Stimulated activated naive CD4-positive, alpha-beta T cell treated with Interleukin-2 at 50 U/mL for 16 hours (primary cell): ENCODE measurements at regions not wholly inside any gene's neighbourhood (a gene's known extent, or its start where the extent isn't known, plus 50 kb on each side); places are given as distances from the start of the nearest gene placed in this dataset.
"Not testable (repeated sequence)": the region's sequence is repeated elsewhere in the genome, so short reads cannot be mapped to it uniquely, and the experiment has no call there.

ENCODE experiments used
- DNase-seq: peaks from one replicate; lab custom pipeline; 2025; lab: John Stamatoyannopoulos, UW

GRCh38 chr7:113600428-113600827 is 318.4 kb downstream of the PPP1R3A start:
- DNase-seq, result not testable (repeated sequence)

GRCh38 chr7:113593455-113593854 is 325.4 kb downstream of the PPP1R3A start:
- not testable (repeated sequence) for DNase-seq

- not testable (repeated sequence) for DNase-seq
Measured at GRCh38 chr7:113592924-113593323, 325.9 kb downstream of the PPP1R3A start.

GRCh38 chr7:113582471-113582870 is 336.3 kb downstream of the PPP1R3A start:
- DNase-seq, result no peak

- not testable (repeated sequence) for DNase-seq
Measured at GRCh38 chr7:113563257-113563656, 355.6 kb downstream of the PPP1R3A start.

GRCh38 chr7:113562801-113563200 is 356.0 kb downstream of the PPP1R3A start:
- DNase-seq, result no peak

- DNase-seq, result no peak
Measured at GRCh38 chr7:113562242-113562641, 356.6 kb downstream of the PPP1R3A start.

GRCh38 chr7:113561446-113561845 is 357.4 kb downstream of the PPP1R3A start:
- DNase-seq, result no peak

- no peak for DNase-seq
Measured at GRCh38 chr7:113550966-113551365, 367.8 kb downstream of the PPP1R3A start.

- DNase-seq, result no peak
Measured at GRCh38 chr7:113548561-113548960, 370.2 kb downstream of the PPP1R3A start.

GRCh38 chr7:113548137-113548536 is 370.7 kb downstream of the PPP1R3A start:
- DNase-seq, result no peak

GRCh38 chr7:113521468-113521867 is 397.3 kb downstream of the PPP1R3A start:
- no peak for DNase-seq

GRCh38 chr7:113519472-113519871 is 399.3 kb downstream of the PPP1R3A start:
- no peak for DNase-seq

- no peak for DNase-seq
Measured at GRCh38 chr7:113504691-113505090, 386.3 kb upstream of the SMIM30 start.

- DNase-seq, result no peak
Measured at GRCh38 chr7:113504142-113504541, 385.8 kb upstream of the SMIM30 start.

- DNase-seq, result not testable (repeated sequence)
Measured at GRCh38 chr7:113496586-113496985, 378.2 kb upstream of the SMIM30 start.

- not testable (repeated sequence) for DNase-seq
Measured at GRCh38 chr7:113494797-113495566, 376.6 kb upstream of the SMIM30 start.

- DNase-seq, result no peak
Measured at GRCh38 chr7:113491305-113491704, 373.0 kb upstream of the SMIM30 start.

- DNase-seq, result no peak
Measured at GRCh38 chr7:113487925-113488731, 369.8 kb upstream of the SMIM30 start.

GRCh38 chr7:113486548-113486947 is 368.2 kb upstream of the SMIM30 start:
- no peak for DNase-seq

- DNase-seq, result no peak
Measured at GRCh38 chr7:113483657-113484056, 365.3 kb upstream of the SMIM30 start.

GRCh38 chr7:113480537-113480936 is 362.2 kb upstream of the SMIM30 start:
- DNase-seq, result no peak
